HepG2 (cell line): ENCODE measurements at regions not wholly inside any gene's neighbourhood (a gene's known extent, or its start where the extent isn't known, plus 50 kb on each side); places are given as distances from the start of the nearest gene placed in this dataset.

Experiments used
- ATAC-seq: fragments of 200-7000 bp; cut with Tn5 transposase; 3 replicates; pipeline ENCODE4 v1.9.1; 2020; ENCODE audit warnings: mild to moderate bottlenecking, moderate library complexity
- BruUV-seq: library from RNA; stranded (reverse); fragments of 400-500 nt; replicated peaks from 2 replicates; lab custom pipeline; 2021; lab: Mats Ljungman, UMichigan
- CTCF ChIA-PET: fragments of 300-600 bp; formaldehyde crosslinking; extraction: SDS; loops from one replicate; lab custom pipeline; 2021; ENCODE audit warnings: low total read pairs, inconsistent platforms, low intra/inter-chr PET ratio; lab: Yijun Ruan, JAX
- POLR2A ChIA-PET: fragments of 350-600 bp; sonication (Branson Sonifier 250); formaldehyde crosslinking; loops from one replicate; lab custom pipeline; 2020; ENCODE audit warnings: antibody characterized with exemption, inconsistent platforms; lab: Yijun Ruan, JAX
- DNase-seq: peaks from one replicate; pipeline ENCODE4 v3.0.0-alpha.2; 2015; ENCODE audit warnings: low spot score
- FAIRE-seq: peaks from 3 replicates; lab custom pipeline; 2011; peaks lifted over from hg19 to GRCh38; lab: Jason Lieb, UNC
- H2AFZ ChIP-seq: one replicate; pipeline ENCODE4 v1.6.1; 2011; ENCODE audit warnings: low read length, inconsistent platforms
- H3K27ac ChIP-seq: fragments of 300-600 bp; 3 replicates; pipeline ENCODE4 v1.8.0; 2011; ENCODE audit warnings: mixed run types, mild to moderate bottlenecking, mixed read lengths, low read length, inconsistent platforms; ENCODE audit not compliant: insufficient read depth; ENCODE audit errors: extremely low read length
- H3K27me3 ChIP-seq, 2 experiments: fragments of 200-600 bp in 1 of 2; 2 replicates in 1 of 2; 3 replicates in 1 of 2; pipeline versions ENCODE4 v1.6.0 to v1.8.0; 2011; ENCODE audit warnings: low read length in 2 of 2, mild to moderate bottlenecking in 2 of 2, moderate library complexity in 2 of 2, inconsistent platforms in 1 of 2; ENCODE audit not compliant: insufficient read depth in 2 of 2, control insufficient read depth in 1 of 2
- H3K36me3 ChIP-seq, 2 experiments: fragments of 200-600 bp in 1 of 2; replicated peaks in 1 of 2; 2 replicates in 1 of 2; 3 replicates in 1 of 2; pipeline versions ENCODE4 v1.5.1 to v1.8.0; 2011; ENCODE audit warnings: low read length in 2 of 2, inconsistent platforms in 1 of 2; ENCODE audit not compliant: insufficient read depth in 2 of 2, control insufficient read depth in 1 of 2
- H3K4me1 ChIP-seq: 2 replicates; pipeline ENCODE4 v1.5.1; 2012; ENCODE audit warnings: low read length, inconsistent platforms; ENCODE audit not compliant: insufficient read depth
- H3K4me2 ChIP-seq: 2 replicates; pipeline ENCODE4 v1.6.0; 2011; ENCODE audit warnings: low read depth, low read length, inconsistent platforms
- H3K4me3 ChIP-seq, 3 experiments: fragments of 200-600 bp in 1 of 3; sonication (generic), shearing (Covaris generic) in 1 of 3; replicated peaks in 1 of 3; 2 replicates each; pipeline ENCODE4 v1.5.1; 2011 to 2016; ENCODE audit warnings: low read length in 3 of 3, inconsistent platforms in 2 of 3, low read depth in 2 of 3, mild to moderate bottlenecking in 2 of 3, control low read depth in 1 of 3, mixed read lengths in 1 of 3; ENCODE audit not compliant: insufficient read depth in 1 of 3
- H3K79me2 ChIP-seq: one replicate; pipeline ENCODE4 v1.6.1; 2011; ENCODE audit warnings: low read length, inconsistent platforms; ENCODE audit not compliant: insufficient read depth
- H3K9ac ChIP-seq: 2 replicates; pipeline ENCODE4 v1.6.0; 2011; ENCODE audit warnings: mild to moderate bottlenecking, low read depth, low read length, inconsistent platforms; ENCODE audit not compliant: insufficient read depth
- H3K9me3 ChIP-seq: 2 replicates; pipeline ENCODE4 v1.5.1; 2012; ENCODE audit warnings: mild to moderate bottlenecking, low read length
- H4K20me1 ChIP-seq: 2 replicates; pipeline ENCODE4 v1.6.0; 2011; ENCODE audit warnings: inconsistent platforms, mild to moderate bottlenecking, low read length, moderate library complexity; ENCODE audit not compliant: insufficient read depth
- ARID3A ChIP-seq: IDR thresholded peaks from 2 replicates; pipeline ENCODE4 v1.6.1; 2012; ENCODE audit warnings: low read depth, low read length, improper control_type of control experiment
- CTCF ChIP-seq: sonication (generic); formaldehyde crosslinking; IDR thresholded peaks from 2 replicates; pipeline ENCODE4 v1.5.0; 2020; ENCODE audit warnings: mild to moderate bottlenecking, missing genetic modification reagents, moderate library complexity
- HNF1A ChIP-seq, 2 experiments: sonication (generic) in 1 of 2; formaldehyde crosslinking in 1 of 2; IDR thresholded peaks; 2 replicates each; pipeline versions ENCODE4 v1.4.0 to v1.6.1; 2016 to 2020; ENCODE audit warnings: borderline replicate concordance in 1 of 2, low read depth in 1 of 2, mild to moderate bottlenecking in 1 of 2, missing genetic modification reagents in 1 of 2
- MAFG ChIP-seq: sonication (generic); formaldehyde crosslinking; IDR thresholded peaks from 2 replicates; pipeline ENCODE4 v1.5.1; 2020; ENCODE audit warnings: mild to moderate bottlenecking, missing genetic modification reagents
- MTA3 ChIP-seq: sonication (generic); formaldehyde crosslinking; IDR thresholded peaks from 2 replicates; pipeline ENCODE4 v1.4.0; 2020; ENCODE audit warnings: missing genetic modification reagents
- PRDM4 ChIP-seq: sonication (generic); formaldehyde crosslinking; IDR thresholded peaks from 2 replicates; pipeline ENCODE4 v1.9.0; 2021; ENCODE audit warnings: missing genetic modification reagents, borderline replicate concordance
- RAD21 ChIP-seq: fragments of 450-650 bp; formaldehyde crosslinking; IDR thresholded peaks from 2 replicates; pipeline ENCODE4 v1.5.0; 2020; ENCODE audit warnings: mild to moderate bottlenecking
- REL ChIP-seq: sonication (generic); formaldehyde crosslinking; conservative IDR thresholded peaks from 2 replicates; pipeline ENCODE4 v1.8.0; 2022; ENCODE audit warnings: mild to moderate bottlenecking, missing genetic modification reagents, moderate library complexity
- SMC3 ChIP-seq: IDR thresholded peaks from 2 replicates; pipeline ENCODE4 v1.6.1; 2011; ENCODE audit warnings: low read length, improper control_type of control experiment
- STAG1 ChIP-seq: sonication (generic); formaldehyde crosslinking; IDR thresholded peaks from 2 replicates; pipeline ENCODE4 v1.4.0; 2020; ENCODE audit warnings: missing genetic modification reagents
- ZFP41 ChIP-seq: sonication (generic); formaldehyde crosslinking; IDR thresholded peaks from 2 replicates; pipeline ENCODE4 v1.4.0; 2020; ENCODE audit warnings: mild to moderate bottlenecking, missing genetic modification reagents, borderline replicate concordance
- WGBS: methylation state at CpG from one replicate; pipeline ENCODE4 v1.1.6; 2017; ENCODE audit warnings: low lambda C conversion rate; 5-methylcytosine and 5-hydroxymethylcytosine counted together
- in situ Hi-C: cut with HindIII; loops from 2 replicates; pipeline ENCODE4 v1.10.0; 2017; ENCODE audit warnings: low pct_unique_long_range_greater_than_20kb; ENCODE audit not compliant: extremely low pct_ligation_motif_present
- intact Hi-C: fragments of 100-400 bp; cut with micrococcal nuclease; formaldehyde crosslinking; loops from one replicate; pipeline ENCODE4 v1.10.0; 2022; ENCODE audit not compliant: unreplicated experiment

- intact Hi-C loops (loop anchor here (1.0 to 10.0 kb wide), 7 partner anchors 128 to 803 kb away; no protein-coding TSS in a partner anchor), in situ Hi-C loops (loop anchor here (10.0 kb wide), 2 partner anchors 308 to 708 kb away; partner anchors contain the start of gene COL9A1)
- H3K27ac ChIP-seq, result no peak overlapping the region
- no peak overlapping the region for H2AFZ ChIP-seq
- WGBS, result 3% methylated on average over 5 of the region's 5 CpGs
- DNase-seq (peak; percentile 57), ATAC-seq (peak; percentile 94), FAIRE-seq (peak; percentile 84)
- ChIA-PET POLR2A (no interaction called here), CTCF (interaction anchor here (1.0 to 1.6 kb wide), 2 partner anchors 642 to 703 kb away, joined by 4 read pairs; no protein-coding TSS in a partner anchor)
- H4K20me1 ChIP-seq, result no peaks in the 10 kb centered on the region
- H3K4me2 ChIP-seq, result no peak overlapping the region
- no peaks in the 10 kb centered on the region for H3K9me3 ChIP-seq
- no peak overlapping the region for H3K4me3 ChIP-seq
- H3K27me3 ChIP-seq, result no peaks in the 10 kb centered on the region
- H3K36me3 ChIP-seq, result no peaks in the 10 kb centered on the region
- no TSS peak for BruUV-seq
- no peaks in the 10 kb centered on the region for H3K4me1 ChIP-seq
- no peak overlapping the region for H3K9ac ChIP-seq
- no peaks in the 10 kb centered on the region for H3K79me2 ChIP-seq
- TF ChIP-seq RAD21 (peak; percentile 55; the same call in 1 of the 2 replicates), REL (CRISPR knock-in tag) (no peak), HNF1A (IDR thresholded peaks at IDR 0.05; ENCODE audit: low read depth) (no peak), HNF1A (CRISPR knock-in tag; IDR thresholded peaks at IDR 0.05; ENCODE audit: borderline replicate concordance) (no peak), SMC3 (peak; percentile 67), MTA3 (no peak), ARID3A (0 out of 2 replicates have a peak, but pooled peaks have one; percentile 26), CTCF (CRISPR knock-in tag) (peak; percentile 82), STAG1 (CRISPR knock-in tag) (peak; percentile 82), ZFP41 (CRISPR knock-in tag) (no peak), MAFG (CRISPR knock-in tag) (no peak), PRDM4 (CRISPR knock-in tag) (no peak)
Observed at GRCh38 chr6:71012866-71013469, 56.1 kb upstream of the B3GAT2 start.
